ENCODE measurements at regions not wholly inside any gene's neighbourhood (a gene's known extent, or its start where the extent isn't known, plus 50 kb on each side); places are given as distances from the start of the nearest gene placed in this dataset.

DNA sequence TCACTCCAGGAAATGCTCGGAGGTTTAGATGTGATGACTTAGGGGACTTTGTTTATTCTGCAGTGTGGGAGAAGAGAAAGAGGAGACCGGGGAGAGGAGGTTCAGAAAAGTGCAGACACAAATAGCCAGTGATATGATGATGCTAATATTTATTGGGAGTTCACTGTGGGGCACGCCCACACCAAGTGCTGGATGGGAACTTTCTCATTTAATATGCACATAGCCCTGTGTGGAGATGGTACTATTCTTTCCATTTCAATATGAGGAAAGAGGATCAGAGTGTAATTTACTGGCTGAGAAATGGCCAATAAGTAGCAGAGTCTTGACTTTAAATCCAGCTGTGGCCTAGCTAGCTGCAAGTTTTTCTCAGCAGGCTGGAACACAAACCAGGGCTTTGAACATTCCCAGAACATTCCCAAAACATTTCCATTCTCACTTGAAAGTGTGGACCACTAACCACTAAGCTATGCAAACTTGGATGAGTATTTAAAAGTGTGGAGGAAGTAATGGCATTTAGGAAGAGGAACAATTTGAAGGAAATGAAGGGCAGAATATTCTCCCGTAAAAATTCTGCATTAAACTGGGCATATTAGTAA lies 231.7 kb downstream of the HS3ST1 start:
- Histone ChIP-seq H3K9me3 (ENCODE audit: low read length) (no peaks in the 10 kb centered on the region), H3K36me3 (ENCODE audit: insufficient read depth, low read length) (no peaks in the 10 kb centered on the region), H3K27ac (ENCODE audit: low read depth, low read length, poor library complexity, severe bottlenecking) (no peak overlapping the region), H4K20me1 (ENCODE audit: insufficient read depth, low read length) (no peaks in the 10 kb centered on the region), H2AFZ (ENCODE audit: low read length) (no peak overlapping the region), H3K4me1 (ENCODE audit: insufficient read depth, low read length, poor library complexity, severe bottlenecking) (no peaks in the 10 kb centered on the region), H3K4me3 (ENCODE audit: low read depth, low read length, poor library complexity, severe bottlenecking) (no peak overlapping the region), H3K4me2 (ENCODE audit: low read length) (no peak overlapping the region), H3K79me2 (ENCODE audit: insufficient read depth, low read depth, low read length) (no peaks in the 10 kb centered on the region), H3K9me2 (ENCODE audit: insufficient read depth, low read length) (no peaks in the 10 kb centered on the region)
- TF ChIP-seq EZH2phosphoT487 (IDR thresholded peaks at IDR 0.05; ENCODE audit: borderline replicate concordance, low read depth, low read length), result no peak
- TF ChIP-seq, protein P1, sequence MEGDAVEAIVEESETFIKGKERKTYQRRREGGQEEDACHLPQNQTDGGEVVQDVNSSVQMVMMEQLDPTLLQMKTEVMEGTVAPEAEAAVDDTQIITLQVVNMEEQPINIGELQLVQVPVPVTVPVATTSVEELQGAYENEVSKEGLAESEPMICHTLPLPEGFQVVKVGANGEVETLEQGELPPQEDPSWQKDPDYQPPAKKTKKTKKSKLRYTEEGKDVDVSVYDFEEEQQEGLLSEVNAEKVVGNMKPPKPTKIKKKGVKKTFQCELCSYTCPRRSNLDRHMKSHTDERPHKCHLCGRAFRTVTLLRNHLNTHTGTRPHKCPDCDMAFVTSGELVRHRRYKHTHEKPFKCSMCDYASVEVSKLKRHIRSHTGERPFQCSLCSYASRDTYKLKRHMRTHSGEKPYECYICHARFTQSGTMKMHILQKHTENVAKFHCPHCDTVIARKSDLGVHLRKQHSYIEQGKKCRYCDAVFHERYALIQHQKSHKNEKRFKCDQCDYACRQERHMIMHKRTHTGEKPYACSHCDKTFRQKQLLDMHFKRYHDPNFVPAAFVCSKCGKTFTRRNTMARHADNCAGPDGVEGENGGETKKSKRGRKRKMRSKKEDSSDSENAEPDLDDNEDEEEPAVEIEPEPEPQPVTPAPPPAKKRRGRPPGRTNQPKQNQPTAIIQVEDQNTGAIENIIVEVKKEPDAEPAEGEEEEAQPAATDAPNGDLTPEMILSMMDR (conservative IDR thresholded peaks at IDR 0.05; ENCODE audit: low read length), result no peak
- no peak for DNase-seq (ENCODE audit: low spot score)
- BruUV-seq (replicated peaks), result no TSS peak
- intact Hi-C loops (cut with micrococcal nuclease; ENCODE audit: unreplicated experiment), result no loop called here
- POLR2A ChIA-PET, result interaction anchor here (0.7 kb wide), 1 partner anchor 46 kb away, joined by 4 read pairs; no protein-coding TSS in a partner anchor
- CTCF ChIA-PET (ENCODE audit: unreplicated experiment), result no interaction called here

DNA sequence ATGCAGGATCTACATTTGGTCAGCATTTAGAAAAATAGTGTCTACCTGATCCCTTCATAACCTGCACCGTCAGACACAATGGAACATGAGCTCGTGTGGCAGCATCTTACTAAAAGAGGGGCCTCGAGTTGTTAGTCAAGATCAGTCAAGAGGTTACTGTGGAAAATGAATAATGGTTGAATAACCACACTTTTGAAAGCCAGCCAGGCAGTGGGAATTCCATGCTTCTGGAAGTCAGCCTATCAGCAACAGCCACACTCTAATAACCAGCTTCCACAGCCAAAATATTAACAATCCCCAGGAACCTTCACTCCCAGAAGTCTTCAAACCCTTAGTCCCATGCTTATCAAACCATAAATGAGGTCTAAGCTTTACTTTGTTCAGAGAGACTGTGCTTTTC lies 234.3 kb downstream of the HS3ST1 start:
- CTCF ChIA-PET (ENCODE audit: unreplicated experiment), result no interaction called here
- H3K9me2 ChIP-seq (ENCODE audit: insufficient read depth, low read length), result no peaks in the 10 kb centered on the region
- no peaks in the 10 kb centered on the region for H3K9me3 ChIP-seq (ENCODE audit: low read length)
- H3K36me3 ChIP-seq (ENCODE audit: insufficient read depth, low read length), result no peaks in the 10 kb centered on the region
- no peak overlapping the region for H3K27ac ChIP-seq (ENCODE audit: low read depth, low read length, poor library complexity, severe bottlenecking)
- H3K79me2 ChIP-seq (ENCODE audit: insufficient read depth, low read depth, low read length), result no peaks in the 10 kb centered on the region
- H3K4me3 ChIP-seq (ENCODE audit: low read depth, low read length, poor library complexity, severe bottlenecking), result no peak overlapping the region
- H3K4me1 ChIP-seq (ENCODE audit: insufficient read depth, low read length, poor library complexity, severe bottlenecking), result no peaks in the 10 kb centered on the region
- DNase-seq (ENCODE audit: low spot score), result no peak
- no peak for TF ChIP-seq EZH2phosphoT487 (IDR thresholded peaks at IDR 0.05; ENCODE audit: borderline replicate concordance, low read depth, low read length)
- POLR2A ChIA-PET, result interaction anchor here (1.7 kb wide), 1 partner anchor 9 kb away, joined by 4 read pairs; no protein-coding TSS in a partner anchor
- no peak overlapping the region for H2AFZ ChIP-seq (ENCODE audit: low read length)
- H4K20me1 ChIP-seq (ENCODE audit: insufficient read depth, low read length), result no peaks in the 10 kb centered on the region
- no peak overlapping the region for H3K4me2 ChIP-seq (ENCODE audit: low read length)
- BruUV-seq (replicated peaks), result no TSS peak
- intact Hi-C loops (cut with micrococcal nuclease; ENCODE audit: unreplicated experiment), result no loop called here

DNA sequence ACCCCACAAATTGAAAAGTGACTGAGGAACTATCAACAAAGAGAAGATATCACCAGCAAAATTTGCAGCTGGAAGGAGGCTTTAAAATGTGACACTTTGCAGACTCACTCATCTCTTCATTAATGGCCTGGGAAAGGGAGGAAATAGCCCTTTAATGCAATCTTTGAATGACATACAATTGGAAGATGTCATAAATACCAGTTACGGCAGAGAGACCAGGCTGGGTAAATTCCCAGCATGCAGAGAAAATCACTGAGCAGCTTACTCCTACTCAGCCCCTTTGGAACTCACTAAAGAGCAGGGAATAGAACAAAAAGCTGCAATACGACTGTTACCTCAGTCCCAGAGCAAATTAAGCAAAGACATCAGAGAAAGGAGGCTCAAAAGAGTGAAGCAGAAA lies 238.9 kb downstream of the HS3ST1 start:
- ChIA-PET POLR2A (interaction anchor here (1.0 kb wide), 1 partner anchor 16 kb away, joined by 3 read pairs; no protein-coding TSS in a partner anchor), CTCF (ENCODE audit: unreplicated experiment) (no interaction called here)
- H3K9me3 ChIP-seq (ENCODE audit: low read length), result no peaks in the 10 kb centered on the region
- no peaks in the 10 kb centered on the region for H3K36me3 ChIP-seq (ENCODE audit: insufficient read depth, low read length)
- no peaks in the 10 kb centered on the region for H3K9me2 ChIP-seq (ENCODE audit: insufficient read depth, low read length)
- H3K4me1 ChIP-seq (ENCODE audit: insufficient read depth, low read length, poor library complexity, severe bottlenecking), result no peaks in the 10 kb centered on the region
- intact Hi-C loops (cut with micrococcal nuclease; ENCODE audit: unreplicated experiment), result no loop called here
- H3K4me2 ChIP-seq (ENCODE audit: low read length), result no peak overlapping the region
- no peak overlapping the region for H3K4me3 ChIP-seq (ENCODE audit: low read depth, low read length, poor library complexity, severe bottlenecking)
- BruUV-seq (replicated peaks), result no TSS peak
- TF ChIP-seq, protein P1 (conservative IDR thresholded peaks at IDR 0.05; ENCODE audit: low read length), result no peak
- TF ChIP-seq EZH2phosphoT487 (IDR thresholded peaks at IDR 0.05; ENCODE audit: borderline replicate concordance, low read depth, low read length), result no peak
- H3K27ac ChIP-seq (ENCODE audit: low read depth, low read length, poor library complexity, severe bottlenecking), result no peak overlapping the region
- H4K20me1 ChIP-seq (ENCODE audit: insufficient read depth, low read length), result no peaks in the 10 kb centered on the region
- H3K79me2 ChIP-seq (ENCODE audit: insufficient read depth, low read depth, low read length), result no peaks in the 10 kb centered on the region
- no peak overlapping the region for H2AFZ ChIP-seq (ENCODE audit: low read length)
- DNase-seq (ENCODE audit: low spot score), result no peak
